Naive B cell (primary cell): ENCODE measurements at regions not wholly inside any gene's neighbourhood (a gene's known extent, or its start where the extent isn't known, plus 50 kb on each side); places are given as distances from the start of the nearest gene placed in this dataset.

ENCODE experiments used
- ATAC-seq, 2 donors: fragments of 150-1000 bp; cut with Tn5 transposase; 2 replicates each; pipeline ENCODE4 v1.10.0; 2021; ENCODE audit warnings: low read depth in 2 of 2, mild to moderate bottlenecking in 2 of 2, moderate library complexity in 2 of 2
- DNase-seq: peaks from one replicate; pipeline ENCODE4 v3.0.0; 2022
- H3K27ac Mint-ChIP-seq, 6 donors: one replicate each; pipeline ENCODE4 v1.8.0; 2020 to 2022; ENCODE audit warnings: mild to moderate bottlenecking in 6 of 6, mixed read lengths in 6 of 6, moderate library complexity in 5 of 6, inconsistent platforms in 2 of 6
- H3K27me3 Mint-ChIP-seq, 3 donors: one replicate each; pipeline ENCODE4 v1.8.0; 2021 to 2022; ENCODE audit warnings: mixed read lengths in 3 of 3, mild to moderate bottlenecking in 1 of 3
- H3K36me3 Mint-ChIP-seq, 2 donors: one replicate each; pipeline ENCODE4 v1.8.0; 2020 to 2022; ENCODE audit warnings: mixed read lengths in 2 of 2, inconsistent platforms in 1 of 2, mild to moderate bottlenecking in 1 of 2
- H3K4me1 Mint-ChIP-seq, 3 donors: one replicate each; pipeline ENCODE4 v1.8.0; 2020 to 2022; ENCODE audit warnings: mixed read lengths in 3 of 3, inconsistent platforms in 1 of 3, mild to moderate bottlenecking in 1 of 3, moderate library complexity in 1 of 3
- H3K4me3 Mint-ChIP-seq, 8 donors: one replicate each; pipeline ENCODE4 v1.8.0; 2020 to 2022; ENCODE audit warnings: mild to moderate bottlenecking in 8 of 8, mixed read lengths in 8 of 8, moderate library complexity in 8 of 8, inconsistent platforms in 2 of 8
- H3K9me3 Mint-ChIP-seq, 7 donors: one replicate each; pipeline ENCODE4 v1.8.0; 2020 to 2022; ENCODE audit warnings: mixed read lengths in 7 of 7, mild to moderate bottlenecking in 5 of 7, inconsistent platforms in 2 of 7, moderate library complexity in 1 of 7

- no peak for ATAC-seq
- H3K27ac Mint-ChIP-seq: no peak overlapping the region
These were observed 86.7 kb upstream of the TAS2R1 start for GRCh38 chr5:9716838-9717281.

GRCh38 chr5:9715891-9716335 is 85.8 kb upstream of the TAS2R1 start:
- no peak for DNase-seq
- Mint-ChIP-seq H3K27ac (no peak overlapping the region), H3K27me3 (no peaks in the 10 kb centered on the region), H3K4me1 (no peaks in the 10 kb centered on the region), H3K9me3 (peaks cover 4 to 24% (median 7%) of the 10 kb centered on the region in 7 donors), H3K4me3 (no peak overlapping the region), H3K36me3 (no peaks in the 10 kb centered on the region)
- ATAC-seq: no peak

More at GRCh38 chr5:9716838-9717281, 86.7 kb upstream of the TAS2R1 start:
- Mint-ChIP-seq H3K36me3 (no peaks in the 10 kb centered on the region), H3K9me3 (peaks cover 3 to 24% (median 5%) of the 10 kb centered on the region in 7 donors), H3K27me3 (no peaks in the 10 kb centered on the region), H3K4me3 (no peak overlapping the region), H3K4me1 (no peaks in the 10 kb centered on the region)
- no peak for DNase-seq

- H3K9me3 Mint-ChIP-seq: peaks cover 1 to 14% (median 6%) of the 10 kb centered on the region in 7 donors
- no peaks in the 10 kb centered on the region for H3K4me1 Mint-ChIP-seq
- no peaks in the 10 kb centered on the region for H3K36me3 Mint-ChIP-seq
- no peak for DNase-seq
- H3K4me3 Mint-ChIP-seq: no peak overlapping the region
- no peak for ATAC-seq
- H3K27me3 Mint-ChIP-seq: no peaks in the 10 kb centered on the region
- no peak overlapping the region for H3K27ac Mint-ChIP-seq
These were observed 83.9 kb upstream of the TAS2R1 start for GRCh38 chr5:9713959-9714586.

- ATAC-seq (no peak), DNase-seq (no peak)
- Mint-ChIP-seq H3K27ac (no peak overlapping the region), H3K27me3 (no peaks in the 10 kb centered on the region), H3K4me3 (no peak overlapping the region), H3K9me3 (peaks cover 6 to 18% (median 9%) of the 10 kb centered on the region in 7 donors), H3K4me1 (no peaks in the 10 kb centered on the region), H3K36me3 (no peaks in the 10 kb centered on the region)
These were observed 83.2 kb upstream of the TAS2R1 start for GRCh38 chr5:9713356-9713755.

- Mint-ChIP-seq H3K27me3 (no peaks in the 10 kb centered on the region), H3K36me3 (no peaks in the 10 kb centered on the region), H3K27ac (no peak overlapping the region), H3K4me3 (no peak overlapping the region), H3K9me3 (peaks cover 6 to 18% (median 10%) of the 10 kb centered on the region in 7 donors), H3K4me1 (no peaks in the 10 kb centered on the region)
- ATAC-seq: no peak
- DNase-seq: no peak
These were observed 82.8 kb upstream of the TAS2R1 start for GRCh38 chr5:9712911-9713310.

GRCh38 chr5:9712506-9712905 is 82.4 kb upstream of the TAS2R1 start:
- Mint-ChIP-seq H3K27ac (no peak overlapping the region), H3K4me3 (no peak overlapping the region), H3K9me3 (peaks cover 6 to 18% (median 10%) of the 10 kb centered on the region in 7 donors), H3K4me1 (no peaks in the 10 kb centered on the region), H3K36me3 (no peaks in the 10 kb centered on the region), H3K27me3 (no peaks in the 10 kb centered on the region)
- ATAC-seq (no peak), DNase-seq (no peak)

GRCh38 chr5:9710069-9710468 is 79.9 kb upstream of the TAS2R1 start:
- Mint-ChIP-seq H3K27me3 (no peaks in the 10 kb centered on the region), H3K4me3 (no peak overlapping the region), H3K27ac (no peak overlapping the region), H3K4me1 (no peaks in the 10 kb centered on the region), H3K36me3 (no peaks in the 10 kb centered on the region), H3K9me3 (peaks cover 7 to 14% (median 9%) of the 10 kb centered on the region in 7 donors)
- DNase-seq (no peak), ATAC-seq (no peak)

- no peak overlapping the region for H3K27ac Mint-ChIP-seq
- no peaks in the 10 kb centered on the region for H3K36me3 Mint-ChIP-seq
- ATAC-seq (no peak), DNase-seq (no peak)
- H3K9me3 Mint-ChIP-seq: peaks cover 5 to 14% (median 8%) of the 10 kb centered on the region in 7 donors
- H3K27me3 Mint-ChIP-seq: no peaks in the 10 kb centered on the region
- H3K4me1 Mint-ChIP-seq: no peaks in the 10 kb centered on the region
- H3K4me3 Mint-ChIP-seq: no peak overlapping the region
These were observed 77.7 kb upstream of the TAS2R1 start for GRCh38 chr5:9707732-9708462.

GRCh38 chr5:9699681-9700080 is 69.5 kb upstream of the TAS2R1 start:
- H3K4me1 Mint-ChIP-seq: no peaks in the 10 kb centered on the region
- H3K27ac Mint-ChIP-seq: no peak overlapping the region
- H3K36me3 Mint-ChIP-seq: no peaks in the 10 kb centered on the region
- ATAC-seq (no peak), DNase-seq (no peak)
- peaks cover 0 to 8% (median 0%) of the 10 kb centered on the region in 7 donors for H3K9me3 Mint-ChIP-seq
- H3K27me3 Mint-ChIP-seq: no peaks in the 10 kb centered on the region
- H3K4me3 Mint-ChIP-seq: no peak overlapping the region

- no peak for DNase-seq
- Mint-ChIP-seq H3K36me3 (no peaks in the 10 kb centered on the region), H3K27ac (no peak overlapping the region), H3K4me3 (no peak overlapping the region), H3K27me3 (no peaks in the 10 kb centered on the region), H3K4me1 (no peaks in the 10 kb centered on the region), H3K9me3 (peaks cover 0 to 8% (median 0%) of the 10 kb centered on the region in 7 donors)
- no peak for ATAC-seq
These were observed 68.7 kb upstream of the TAS2R1 start for GRCh38 chr5:9698841-9699240.

GRCh38 chr5:9698125-9698826 is 68.1 kb upstream of the TAS2R1 start:
- Mint-ChIP-seq H3K4me3 (no peak overlapping the region), H3K27ac (no peak overlapping the region), H3K36me3 (no peaks in the 10 kb centered on the region), H3K9me3 (peaks cover 0 to 8% (median 0%) of the 10 kb centered on the region in 7 donors), H3K4me1 (no peaks in the 10 kb centered on the region), H3K27me3 (no peaks in the 10 kb centered on the region)
- DNase-seq: no peak
- no peak for ATAC-seq

- DNase-seq (no peak), ATAC-seq (no peak)
- peaks cover 0 to 5% (median 0%) of the 10 kb centered on the region in 7 donors for H3K9me3 Mint-ChIP-seq
- H3K27ac Mint-ChIP-seq: no peak overlapping the region
- H3K4me1 Mint-ChIP-seq: no peaks in the 10 kb centered on the region
- no peaks in the 10 kb centered on the region for H3K27me3 Mint-ChIP-seq
- no peaks in the 10 kb centered on the region for H3K36me3 Mint-ChIP-seq
- no peak overlapping the region for H3K4me3 Mint-ChIP-seq
These were observed 62.4 kb upstream of the TAS2R1 start for GRCh38 chr5:9692576-9692975.

- no peak for DNase-seq
- ATAC-seq: no peak
- Mint-ChIP-seq H3K4me1 (no peaks in the 10 kb centered on the region), H3K4me3 (no peak overlapping the region), H3K27me3 (no peaks in the 10 kb centered on the region), H3K36me3 (no peaks in the 10 kb centered on the region), H3K27ac (no peak overlapping the region), H3K9me3 (peaks cover 0 to 7% (median 0%) of the 10 kb centered on the region in 7 donors)
These were observed 61.1 kb upstream of the TAS2R1 start for GRCh38 chr5:9691261-9691660.

- H3K4me1 Mint-ChIP-seq: no peaks in the 10 kb centered on the region
- peaks cover 0 to 8% (median 0%) of the 10 kb centered on the region in 7 donors for H3K9me3 Mint-ChIP-seq
- no peak overlapping the region for H3K27ac Mint-ChIP-seq
- H3K4me3 Mint-ChIP-seq: no peak overlapping the region
- no peaks in the 10 kb centered on the region for H3K36me3 Mint-ChIP-seq
- H3K27me3 Mint-ChIP-seq: no peaks in the 10 kb centered on the region
- DNase-seq (no peak), ATAC-seq (no peak)
These were observed 60.6 kb upstream of the TAS2R1 start for GRCh38 chr5:9690751-9691150.
